Astrocyte (in vitro differentiated cells and primary cell): ENCODE measurements at regions not wholly inside any gene's neighbourhood (a gene's known extent, or its start where the extent isn't known, plus 50 kb on each side); places are given as distances from the start of the nearest gene placed in this dataset.

Experiments
- DNase-seq: peaks from one replicate; pipeline ENCODE4 v3.0.0-alpha.2; 2010; ENCODE audit warnings: low read depth
- FAIRE-seq: peaks from 2 replicates; lab custom pipeline; 2011; peaks lifted over from hg19 to GRCh38; lab: Jason Lieb, UNC
- H2AFZ ChIP-seq: 2 replicates; pipeline ENCODE4 v1.6.0; 2012; ENCODE audit warnings: low read depth, low read length, inconsistent platforms
- H3K27ac ChIP-seq: 2 replicates; pipeline ENCODE4 v1.5.1; 2011; ENCODE audit warnings: low read depth, low read length, inconsistent platforms
- H3K27me3 ChIP-seq: 2 replicates; pipeline ENCODE4 v1.6.0; 2011; ENCODE audit warnings: low read length, inconsistent platforms; ENCODE audit not compliant: insufficient read depth
- H3K36me3 ChIP-seq: 2 replicates; pipeline ENCODE4 v1.5.1; 2011; ENCODE audit warnings: low read length, inconsistent platforms; ENCODE audit not compliant: insufficient read depth
- H3K4me1 ChIP-seq: 2 replicates; pipeline ENCODE4 v1.5.1; 2011; ENCODE audit warnings: low read length, inconsistent platforms; ENCODE audit not compliant: insufficient read depth
- H3K4me2 ChIP-seq: 2 replicates; pipeline ENCODE4 v1.6.0; 2012; ENCODE audit warnings: low read length, inconsistent platforms
- H3K4me3 ChIP-seq: 2 replicates; pipeline ENCODE4 v1.5.1; 2011; ENCODE audit warnings: low read depth, mild to moderate bottlenecking, low read length, inconsistent platforms; ENCODE audit not compliant: insufficient read depth
- H3K79me2 ChIP-seq: 2 replicates; pipeline ENCODE4 v1.6.0; 2012; ENCODE audit warnings: mild to moderate bottlenecking, low read length, inconsistent platforms; ENCODE audit not compliant: insufficient read depth
- H3K9ac ChIP-seq: 2 replicates; pipeline ENCODE4 v1.6.0; 2012; ENCODE audit warnings: mild to moderate bottlenecking, low read length, inconsistent platforms
- H3K9me3 ChIP-seq: 2 replicates; pipeline ENCODE4 v1.5.1; 2012; ENCODE audit warnings: low read depth, mild to moderate bottlenecking, low read length, inconsistent platforms; ENCODE audit not compliant: insufficient read depth
- H4K20me1 ChIP-seq: 2 replicates; pipeline ENCODE4 v1.6.0; 2012; ENCODE audit warnings: low read length, inconsistent platforms; ENCODE audit not compliant: insufficient read depth
- H3K27ac Mint-ChIP-seq: one replicate; pipeline ENCODE4 v1.8.0; 2021; ENCODE audit warnings: mild to moderate bottlenecking, mixed read lengths; ENCODE audit not compliant: unreplicated experiment
- H3K27me3 Mint-ChIP-seq: one replicate; pipeline ENCODE4 v1.8.0; 2021; ENCODE audit warnings: low read depth, mixed read lengths; ENCODE audit not compliant: unreplicated experiment
- H3K36me3 Mint-ChIP-seq: one replicate; pipeline ENCODE4 v1.8.0; 2021; ENCODE audit warnings: low read depth, mixed read lengths; ENCODE audit not compliant: unreplicated experiment
- H3K4me1 Mint-ChIP-seq: one replicate; pipeline ENCODE4 v1.8.0; 2021; ENCODE audit warnings: low read depth, mixed read lengths; ENCODE audit not compliant: unreplicated experiment
- H3K4me3 Mint-ChIP-seq: one replicate; pipeline ENCODE4 v1.8.0; 2021; ENCODE audit warnings: mild to moderate bottlenecking, moderate library complexity, mixed read lengths; ENCODE audit not compliant: unreplicated experiment
- H3K9me3 Mint-ChIP-seq: one replicate; pipeline ENCODE4 v1.8.0; 2021; ENCODE audit warnings: mild to moderate bottlenecking, mixed read lengths; ENCODE audit not compliant: unreplicated experiment
- CTCF ChIP-seq: IDR thresholded peaks from 2 replicates; pipeline ENCODE4 v1.5.1; 2011; ENCODE audit warnings: low read depth, mild to moderate bottlenecking, inconsistent platforms, low read length, moderate library complexity; ENCODE audit not compliant: insufficient read depth
- EZH2 ChIP-seq: IDR thresholded peaks from 2 replicates; pipeline ENCODE4 v1.6.1; 2012; ENCODE audit warnings: mild to moderate bottlenecking, low read length, inconsistent platforms; ENCODE audit not compliant: insufficient read depth

- no peak for FAIRE-seq
- H3K36me3 Mint-ChIP-seq = no peaks in the 10 kb centered on the region
Measured at GRCh38 chr3:157956176-157956575, 150.0 kb downstream of the SHOX2 start.

DNA sequence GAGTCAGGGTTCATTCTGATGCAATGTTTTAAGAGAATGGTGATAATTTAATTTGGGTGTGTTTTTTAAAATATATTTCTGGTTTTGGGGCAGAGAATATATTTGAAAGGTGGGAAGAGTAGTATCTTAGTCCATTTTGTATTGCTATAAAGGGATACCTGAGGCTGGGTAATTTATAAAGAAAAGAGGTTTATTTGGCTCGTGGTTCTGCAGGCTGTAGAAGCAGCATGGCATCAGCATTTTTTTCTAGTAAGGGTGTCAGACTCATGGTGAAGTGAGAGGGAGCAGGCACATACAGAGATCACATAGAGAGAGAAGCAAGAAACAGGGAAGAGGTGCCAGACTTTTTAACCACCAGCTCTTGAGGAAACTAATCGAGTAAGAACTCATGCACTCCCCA, 152.7 kb downstream of the SHOX2 start:
- no peak overlapping the region for H3K4me3 ChIP-seq
- H2AFZ ChIP-seq = no peak overlapping the region
- H3K9me3 Mint-ChIP-seq = no peaks in the 10 kb centered on the region
- no peak overlapping the region for H3K4me3 Mint-ChIP-seq
- H3K9me3 ChIP-seq = no peaks in the 10 kb centered on the region
- H3K27me3 ChIP-seq = no peaks in the 10 kb centered on the region
- H3K4me1 ChIP-seq = no peaks in the 10 kb centered on the region
- H3K4me2 ChIP-seq = no peak overlapping the region
- H3K36me3 Mint-ChIP-seq = no peaks in the 10 kb centered on the region
- H3K27ac ChIP-seq = no peak overlapping the region
- no peaks in the 10 kb centered on the region for H3K36me3 ChIP-seq
- H3K9ac ChIP-seq = no peak overlapping the region
- no peaks in the 10 kb centered on the region for H3K4me1 Mint-ChIP-seq
- DNase-seq (no peak), FAIRE-seq (no peak)
- TF ChIP-seq EZH2 = no peak
- no peaks in the 10 kb centered on the region for H3K27me3 Mint-ChIP-seq
- no peaks in the 10 kb centered on the region for H4K20me1 ChIP-seq
- no peak overlapping the region for H3K27ac Mint-ChIP-seq
- no peaks in the 10 kb centered on the region for H3K79me2 ChIP-seq

More at GRCh38 chr3:157956176-157956575, 150.0 kb downstream of the SHOX2 start:
- Histone ChIP-seq H3K9ac (no peak overlapping the region), H3K9me3 (no peaks in the 10 kb centered on the region), H3K4me2 (no peak overlapping the region), H3K4me3 (no peak overlapping the region), H3K27me3 (no peaks in the 10 kb centered on the region), H3K79me2 (no peaks in the 10 kb centered on the region), H3K4me1 (no peaks in the 10 kb centered on the region), H3K27ac (no peak overlapping the region), H4K20me1 (no peaks in the 10 kb centered on the region), H3K36me3 (no peaks in the 10 kb centered on the region), H2AFZ (no peak overlapping the region)
- Mint-ChIP-seq H3K9me3 (no peaks in the 10 kb centered on the region), H3K27ac (no peak overlapping the region), H3K27me3 (no peaks in the 10 kb centered on the region), H3K4me3 (no peak overlapping the region), H3K4me1 (no peaks in the 10 kb centered on the region)
- no peak for DNase-seq
- no peak for TF ChIP-seq CTCF
- no peak for TF ChIP-seq EZH2

DNA sequence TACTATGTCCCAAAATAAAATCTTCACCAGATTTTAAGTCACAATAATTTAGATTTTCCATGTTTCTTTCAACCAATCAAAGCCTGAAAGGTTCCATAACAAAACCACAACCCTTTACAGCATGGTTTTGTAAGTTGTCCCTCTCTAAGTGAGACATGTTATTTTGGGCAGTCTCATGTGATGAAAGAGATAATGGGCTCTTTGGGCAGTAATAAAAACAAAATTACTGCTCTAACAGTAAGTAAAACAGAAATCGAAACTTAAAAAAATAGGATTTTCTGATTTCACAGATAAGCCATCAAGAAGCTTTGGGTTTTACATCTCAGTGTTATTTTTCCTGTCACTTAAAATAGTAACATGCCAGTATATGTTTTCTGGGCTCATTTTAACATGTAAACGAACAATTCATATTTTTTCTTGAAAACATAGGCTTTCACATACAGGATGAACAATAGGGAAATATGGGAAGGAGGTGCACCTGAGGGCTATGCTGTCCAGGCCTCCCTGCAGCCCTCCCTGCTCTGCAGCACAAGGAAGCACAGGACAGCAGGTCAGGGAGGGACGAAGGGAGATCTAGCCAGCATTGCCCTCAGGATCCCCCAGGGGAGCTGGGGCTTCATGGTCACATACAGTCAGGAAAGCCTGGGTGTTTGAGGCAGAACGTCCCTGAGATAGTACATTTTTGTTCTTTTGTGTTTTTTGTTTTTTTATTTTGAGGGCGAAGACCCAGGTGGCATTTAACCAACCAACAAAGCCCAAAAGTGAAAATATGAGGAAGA, 157.4 kb downstream of the SHOX2 start:
- H3K9me3 ChIP-seq = no peaks in the 10 kb centered on the region
- no peak overlapping the region for H3K27ac ChIP-seq
- DNase-seq (no peak), FAIRE-seq (no peak)
- Mint-ChIP-seq H3K27me3 (peaks cover 4% of the 10 kb centered on the region), H3K4me3 (no peak overlapping the region), H3K9me3 (no peaks in the 10 kb centered on the region), H3K4me1 (no peaks in the 10 kb centered on the region), H3K36me3 (no peaks in the 10 kb centered on the region), H3K27ac (no peak overlapping the region)
- no peaks in the 10 kb centered on the region for H4K20me1 ChIP-seq
- TF ChIP-seq EZH2 (no peak), CTCF (no peak)
- no peaks in the 10 kb centered on the region for H3K27me3 ChIP-seq
- no peak overlapping the region for H2AFZ ChIP-seq
- no peaks in the 10 kb centered on the region for H3K36me3 ChIP-seq
- H3K79me2 ChIP-seq = no peaks in the 10 kb centered on the region
- H3K4me1 ChIP-seq = no peaks in the 10 kb centered on the region
- no peak overlapping the region for H3K9ac ChIP-seq
- H3K4me3 ChIP-seq = no peak overlapping the region
- no peak overlapping the region for H3K4me2 ChIP-seq
